Spleen (tissue), 11 donors: ENCODE measurements at regions not wholly inside any gene's neighbourhood (a gene's known extent, or its start where the extent isn't known, plus 50 kb on each side); places are given as distances from the start of the nearest gene placed in this dataset.

ENCODE experiments used
- DNase-seq: peaks from one replicate; pipeline ENCODE4 v3.0.0-alpha.2; 2020
- H3K27ac ChIP-seq, 8 donors: fragments of 200-600 bp; sonication (generic) in 7 of 8; 1 replicate in 4 of 8; 2 replicates in 4 of 8; pipeline versions ENCODE4 v1.5.0 to v1.8.0; 2016 to 2021; ENCODE audit warnings: inconsistent platforms in 4 of 8, mild to moderate bottlenecking in 4 of 8, moderate library complexity in 1 of 8
- H3K27me3 ChIP-seq, 7 donors: fragments of 200-600 bp; sonication (generic) in 6 of 7; replicated peaks in 1 of 7; 1 replicate in 4 of 7; 2 replicates in 3 of 7; pipeline versions ENCODE4 v1.5.0 to v1.8.0; 2016 to 2021; ENCODE audit warnings: inconsistent platforms in 3 of 7, mild to moderate bottlenecking in 1 of 7
- H3K36me3 ChIP-seq, 6 donors: fragments of 200-600 bp; sonication (generic) in 5 of 6; 1 replicate in 4 of 6; 2 replicates in 2 of 6; pipeline versions ENCODE4 v1.5.0 to v1.8.0; 2016 to 2021; ENCODE audit warnings: inconsistent platforms in 2 of 6
- H3K4me1 ChIP-seq, 6 donors: fragments of 200-600 bp; sonication (generic) in 5 of 6; 1 replicate in 3 of 6; 2 replicates in 3 of 6; pipeline versions ENCODE4 v1.5.0 to v1.8.0; 2016 to 2021; ENCODE audit warnings: inconsistent platforms in 3 of 6
- H3K4me3 ChIP-seq, 8 donors: fragments of 200-600 bp; sonication (generic) in 7 of 8; 1 replicate in 4 of 8; 2 replicates in 4 of 8; pipeline versions ENCODE4 v1.5.0 to v1.8.0; 2016 to 2021; ENCODE audit warnings: inconsistent platforms in 4 of 8, mild to moderate bottlenecking in 4 of 8, moderate library complexity in 2 of 8
- H3K9me3 ChIP-seq, 8 donors: fragments of 200-600 bp; sonication (generic) in 7 of 8; 1 replicate in 4 of 8; 2 replicates in 4 of 8; pipeline versions ENCODE4 v1.5.0 to v1.8.0; 2016 to 2021; ENCODE audit warnings: inconsistent platforms in 4 of 8
- POLR2A ChIP-seq, 3 donors: fragments of 450-650 bp; IDR thresholded peaks; one replicate each; pipeline ENCODE4 v1.5.1; 2017; ENCODE audit warnings: antibody characterized with exemption in 3 of 3, mild to moderate bottlenecking in 1 of 3
- POLR2AphosphoS5 ChIP-seq, 3 donors: sonication (generic); formaldehyde crosslinking; IDR thresholded peaks; one replicate each; pipeline ENCODE4 v1.5.1; 2017; ENCODE audit warnings: antibody characterized with exemption in 3 of 3
- WGBS, 5 donors: extraction: QIAGEN DNeasy Blood & Tissue Kit in 3 of 5; methylation state at CpG; one replicate each; pipeline versions ENCODE4 v1.1.5 to v1.1.7; 2013 to 2018; 5-methylcytosine and 5-hydroxymethylcytosine counted together
- intact Hi-C: fragments of 100-400 bp; cut with DNase I; formaldehyde crosslinking; loops from one replicate; pipeline ENCODE4 v1.15.0; 2023; ENCODE audit warnings: low total_unique reads
- TF ChIP-seq, protein P1 (sequence below), 11 experiments: fragments of 200-600 bp in 7 of 11; fragments of 450-650 bp in 4 of 11; sonication (generic) in 4 of 11; IDR thresholded peaks in 8 of 11; conservative IDR thresholded peaks in 3 of 11; 1 replicate in 7 of 11; 2 replicates in 4 of 11; pipeline versions ENCODE4 v1.4.0 to v1.8.0; 2016 to 2021; ENCODE audit warnings: antibody characterized with exemption in 11 of 11, inconsistent platforms in 4 of 11, mild to moderate bottlenecking in 1 of 11
- donor health status: healthy with polysubstance abuse.
- donor health status: DM: no; HTN: no; CAD: no; lungs with moderate emphysema.
- donor health status: DM: no; HTN: no; CAD: no.
- donor health status: Bipolar disorder and iron deficiency.
- donor health status: healthy.
- donor health status: DM: no; HTN: no; CAD: no.
- donor health status: DM: yes; HTN: yes; CAD: no.

- intact Hi-C loops, result no loop called here
- Histone ChIP-seq H3K4me3 (no peak overlapping the region), H3K27ac (no peak overlapping the region), H3K4me1 (no peaks in the 10 kb centered on the region), H3K36me3 (no peaks in the 10 kb centered on the region), H3K27me3 (no peaks in the 10 kb centered on the region), H3K9me3 (peaks cover 0 to 6% (median 0%) of the 10 kb centered on the region in 8 donors)
- 72 to 82% (median 75%) methylated on average over 4 of the region's 4 CpGs for WGBS, 5 donors
- no peak for DNase-seq
- TF ChIP-seq POLR2AphosphoS5 (IDR thresholded peaks at IDR 0.05), result no peak
Measured at GRCh38 chr11:80616070-80616800, 1175.4 kb upstream of the TENM4 start.

DNA sequence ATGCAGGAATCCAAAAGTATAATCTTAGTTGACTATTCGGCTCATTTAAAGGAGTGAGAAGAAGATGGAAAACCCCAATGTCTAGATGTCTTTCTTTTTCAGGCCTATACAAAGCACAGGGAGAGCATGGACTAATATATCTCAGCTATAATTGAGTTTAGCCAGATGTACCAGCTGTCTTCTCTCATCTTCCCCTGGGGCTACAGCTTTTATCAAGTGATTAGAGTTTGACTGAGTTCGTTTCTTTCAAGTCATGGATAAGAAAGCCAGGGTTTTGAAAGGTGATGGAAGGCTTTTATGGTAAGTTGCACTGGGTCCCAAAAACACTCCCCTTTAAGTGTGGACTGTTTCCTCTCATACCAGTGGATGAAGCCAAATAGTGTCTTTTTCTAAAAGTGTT lies 1172.8 kb upstream of the TENM4 start:
- Histone ChIP-seq H3K4me3 (no peak overlapping the region), H3K4me1 (no peaks in the 10 kb centered on the region), H3K36me3 (no peaks in the 10 kb centered on the region), H3K27ac (no peak overlapping the region), H3K27me3 (no peaks in the 10 kb centered on the region), H3K9me3 (peaks cover 0 to 6% (median 0%) of the 10 kb centered on the region in 8 donors)
- intact Hi-C loops, result no loop called here
- no peak for DNase-seq
- WGBS, 5 donors, result 55 to 63% (median 59%) methylated on average over 2 of the region's 2 CpGs
- TF ChIP-seq POLR2AphosphoS5 (IDR thresholded peaks at IDR 0.05) (no peak), POLR2A (IDR thresholded peaks at IDR 0.05) (no peak)
- TF ChIP-seq, protein P1, sequence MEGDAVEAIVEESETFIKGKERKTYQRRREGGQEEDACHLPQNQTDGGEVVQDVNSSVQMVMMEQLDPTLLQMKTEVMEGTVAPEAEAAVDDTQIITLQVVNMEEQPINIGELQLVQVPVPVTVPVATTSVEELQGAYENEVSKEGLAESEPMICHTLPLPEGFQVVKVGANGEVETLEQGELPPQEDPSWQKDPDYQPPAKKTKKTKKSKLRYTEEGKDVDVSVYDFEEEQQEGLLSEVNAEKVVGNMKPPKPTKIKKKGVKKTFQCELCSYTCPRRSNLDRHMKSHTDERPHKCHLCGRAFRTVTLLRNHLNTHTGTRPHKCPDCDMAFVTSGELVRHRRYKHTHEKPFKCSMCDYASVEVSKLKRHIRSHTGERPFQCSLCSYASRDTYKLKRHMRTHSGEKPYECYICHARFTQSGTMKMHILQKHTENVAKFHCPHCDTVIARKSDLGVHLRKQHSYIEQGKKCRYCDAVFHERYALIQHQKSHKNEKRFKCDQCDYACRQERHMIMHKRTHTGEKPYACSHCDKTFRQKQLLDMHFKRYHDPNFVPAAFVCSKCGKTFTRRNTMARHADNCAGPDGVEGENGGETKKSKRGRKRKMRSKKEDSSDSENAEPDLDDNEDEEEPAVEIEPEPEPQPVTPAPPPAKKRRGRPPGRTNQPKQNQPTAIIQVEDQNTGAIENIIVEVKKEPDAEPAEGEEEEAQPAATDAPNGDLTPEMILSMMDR (IDR thresholded peaks at IDR 0.05 in 8 of 11, conservative IDR thresholded peaks at IDR 0.05 in 3 of 11), result no peak

DNA sequence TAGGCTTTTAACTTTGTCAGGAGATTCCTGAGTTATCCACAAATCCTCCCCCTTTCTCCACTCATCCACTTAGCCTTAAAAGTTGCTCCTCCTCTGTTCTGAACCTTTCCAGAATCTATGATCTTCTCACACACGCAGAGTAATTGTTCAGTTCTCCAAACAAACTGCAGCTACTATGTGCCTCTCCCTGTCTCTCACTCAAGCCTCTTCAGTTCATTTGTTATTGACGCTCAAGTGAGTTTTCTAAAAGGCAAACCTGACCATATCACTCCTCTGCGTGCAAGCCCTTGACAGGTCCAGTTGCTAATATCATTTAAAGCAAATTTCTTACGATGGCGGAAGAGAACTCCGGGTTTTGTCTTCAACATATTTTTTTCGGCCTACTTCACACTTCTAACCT lies 1169.7 kb upstream of the TENM4 start:
- Histone ChIP-seq H3K27me3 (no peaks in the 10 kb centered on the region), H3K9me3 (peaks cover 0 to 6% (median 0%) of the 10 kb centered on the region in 8 donors), H3K4me3 (no peak overlapping the region), H3K27ac (no peak overlapping the region), H3K36me3 (no peaks in the 10 kb centered on the region), H3K4me1 (no peaks in the 10 kb centered on the region)
- intact Hi-C loops, result no loop called here
- DNase-seq, result no peak
- TF ChIP-seq POLR2A (IDR thresholded peaks at IDR 0.05) (no peak), POLR2AphosphoS5 (IDR thresholded peaks at IDR 0.05) (no peak)
- TF ChIP-seq, protein P1 (IDR thresholded peaks at IDR 0.05 in 8 of 11, conservative IDR thresholded peaks at IDR 0.05 in 3 of 11), result no peak
- 88 to 94% (median 91%) methylated on average over 7 of the region's 7 CpGs for WGBS, 5 donors

DNA sequence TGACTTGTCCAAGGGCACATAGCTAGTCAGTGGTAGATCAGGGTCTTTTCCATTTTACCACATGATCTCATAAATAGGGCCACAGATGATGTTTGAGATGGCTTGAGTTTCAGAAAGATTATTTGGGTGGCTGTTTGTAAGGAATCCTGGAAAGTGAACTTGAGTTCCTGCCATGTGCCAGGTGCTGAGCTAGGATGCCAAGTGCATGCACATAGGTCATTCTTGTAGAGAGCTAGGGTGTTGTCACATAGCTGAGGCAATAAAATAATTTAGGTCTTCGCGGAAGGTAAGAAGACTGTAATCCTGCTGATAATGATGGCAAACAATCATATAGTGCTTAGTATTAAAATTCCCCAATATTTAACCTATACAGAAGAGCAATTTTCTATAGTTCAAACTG lies 1162.6 kb upstream of the TENM4 start:
- intact Hi-C loops, result no loop called here
- Histone ChIP-seq H3K9me3 (no peaks in the 10 kb centered on the region), H3K27me3 (no peaks in the 10 kb centered on the region), H3K27ac (no peak overlapping the region), H3K4me3 (no peak overlapping the region), H3K4me1 (no peaks in the 10 kb centered on the region), H3K36me3 (no peaks in the 10 kb centered on the region)
- 87 to 100% (median 99%) methylated on average over 2 of the region's 2 CpGs for WGBS, 5 donors
- TF ChIP-seq POLR2AphosphoS5 (IDR thresholded peaks at IDR 0.05) (no peak), POLR2A (IDR thresholded peaks at IDR 0.05) (no peak)
- TF ChIP-seq, protein P1 (IDR thresholded peaks at IDR 0.05 in 8 of 11, conservative IDR thresholded peaks at IDR 0.05 in 3 of 11), result no peak
- DNase-seq, result no peak
